GM12878 (cell line): ENCODE measurements at regions not wholly inside any gene's neighbourhood (a gene's known extent, or its start where the extent isn't known, plus 50 kb on each side); places are given as distances from the start of the nearest gene placed in this dataset.

Experiments
- ATAC-seq: fragments of 200-7000 bp; cut with Tn5 transposase; 3 replicates; pipeline ENCODE4 v1.9.1; 2020; ENCODE audit warnings: mild to moderate bottlenecking, moderate library complexity
- BruUV-seq: library from RNA; stranded (reverse); fragments of 400-500 nt; replicated peaks from 2 replicates; lab custom pipeline; 2021; lab: Mats Ljungman, UMichigan
- CTCF ChIA-PET: fragments of 300-600 bp; sonication (Branson Sonifier 250); formaldehyde crosslinking; extraction: SDS; loops from one replicate; lab custom pipeline; 2021; ENCODE audit warnings: inconsistent platforms; lab: Yijun Ruan, JAX
- POLR2A ChIA-PET: fragments of 350-600 bp; formaldehyde crosslinking; extraction: SDS; loops from one replicate; lab custom pipeline; 2021; ENCODE audit warnings: inconsistent platforms; lab: Charles Lee
- RAD21 ChIA-PET: fragments of 300-600 bp; sonication (Branson Sonifier 250); formaldehyde crosslinking; loops from one replicate; lab custom pipeline; 2023; ENCODE audit warnings: antibody characterized with exemption; ENCODE audit not compliant: unreplicated experiment; lab: Charles Lee
- SMC1A ChIA-PET: fragments of 300-600 bp; sonication (Branson Sonifier 250); formaldehyde crosslinking; loops from one replicate; lab custom pipeline; 2023; ENCODE audit not compliant: unreplicated experiment, uncharacterized antibody; lab: Charles Lee
- DNase-seq: peaks from one replicate; pipeline ENCODE4 v3.0.0-alpha.2; 2011; ENCODE audit warnings: low read depth, low spot score
- FAIRE-seq: peaks from 3 replicates; lab custom pipeline; 2011; peaks lifted over from hg19 to GRCh38; lab: Jason Lieb, UNC
- H2AFZ ChIP-seq: 2 replicates; pipeline ENCODE4 v1.6.0; 2011; ENCODE audit warnings: low read depth, low read length, control low read depth; ENCODE audit not compliant: control insufficient read depth
- H3K27ac ChIP-seq: 2 replicates; pipeline ENCODE4 v1.5.1; 2011; ENCODE audit warnings: control low read depth; ENCODE audit not compliant: control insufficient read depth, insufficient read depth
- H3K27me3 ChIP-seq, 2 experiments: replicated peaks in 1 of 2; 2 replicates each; pipeline versions ENCODE4 v1.6.0 to v1.6.1; 2011; ENCODE audit warnings: low read length in 1 of 2; ENCODE audit not compliant: control insufficient read depth in 2 of 2, insufficient read depth in 2 of 2
- H3K36me3 ChIP-seq, 2 experiments: 2 replicates each; pipeline ENCODE4 v1.5.1; 2011; ENCODE audit warnings: low read length in 1 of 2; ENCODE audit not compliant: control insufficient read depth in 2 of 2, insufficient read depth in 2 of 2
- H3K4me1 ChIP-seq: 2 replicates; pipeline ENCODE4 v1.6.1; 2011; ENCODE audit warnings: mild to moderate bottlenecking, low read length, moderate library complexity, mixed read lengths; ENCODE audit not compliant: control insufficient read depth, insufficient read depth
- H3K4me2 ChIP-seq: 2 replicates; pipeline ENCODE4 v1.6.0; 2011; ENCODE audit warnings: control low read depth; ENCODE audit not compliant: control insufficient read depth, insufficient read depth
- H3K4me3 ChIP-seq: fragments of 200-600 bp; sonication (generic); 2 replicates; pipeline ENCODE4 v1.5.1; 2016
- H3K79me2 ChIP-seq: 2 replicates; pipeline ENCODE4 v1.6.0; 2011; ENCODE audit warnings: low read length; ENCODE audit not compliant: control insufficient read depth, insufficient read depth
- H3K9ac ChIP-seq: 2 replicates; pipeline ENCODE4 v1.8.0; 2011; ENCODE audit warnings: low read length, control low read depth, mixed read lengths; ENCODE audit not compliant: control insufficient read depth, insufficient read depth
- H3K9me3 ChIP-seq: replicated peaks from 3 replicates; pipeline ENCODE4 v1.5.1; 2011; ENCODE audit warnings: mild to moderate bottlenecking, low read length; ENCODE audit not compliant: control insufficient read depth, insufficient read depth
- H4K20me1 ChIP-seq: 2 replicates; pipeline ENCODE4 v1.6.0; 2011; ENCODE audit not compliant: control insufficient read depth, insufficient read depth
- ASH2L ChIP-seq: fragments of 300-600, 200-600 bp; sonication (generic); IDR thresholded peaks from 2 replicates; pipeline ENCODE4 v1.6.1; 2017; ENCODE audit warnings: low read depth, mild to moderate bottlenecking, borderline replicate concordance
- BHLHE40 ChIP-seq, 2 experiments: fragments of 450-650 bp in 1 of 2; IDR thresholded peaks; 2 replicates each; pipeline ENCODE4 v1.6.1; 2011 to 2017; ENCODE audit warnings: low read depth in 2 of 2, borderline replicate concordance in 1 of 2, improper control_type of control experiment in 1 of 2, low read length in 1 of 2, mild to moderate bottlenecking in 1 of 2
- BRCA1 ChIP-seq: IDR thresholded peaks from 2 replicates; pipeline ENCODE4 v1.6.1; 2011; ENCODE audit warnings: low read depth, low read length, improper control_type of control experiment
- CBFB ChIP-seq: IDR thresholded peaks from 2 replicates; pipeline ENCODE4 v1.6.1; 2016; ENCODE audit warnings: antibody characterized with exemption, low read depth
- DPF2 ChIP-seq: fragments of 450-650 bp; IDR thresholded peaks from 2 replicates; pipeline ENCODE4 v1.6.1; 2017; ENCODE audit warnings: mild to moderate bottlenecking
- IKZF2 ChIP-seq, 2 experiments: fragments of 450-650 bp; IDR thresholded peaks; 2 replicates each; pipeline ENCODE4 v1.6.1; 2017; ENCODE audit warnings: mild to moderate bottlenecking in 2 of 2, moderate library complexity in 2 of 2
- JUND ChIP-seq: IDR thresholded peaks from 2 replicates; pipeline ENCODE4 v1.6.1; 2012; ENCODE audit warnings: low read depth, mild to moderate bottlenecking, low read length, improper control_type of control experiment, moderate library complexity
- LARP7 ChIP-seq: fragments of 450-650 bp; IDR thresholded peaks from 2 replicates; pipeline ENCODE4 v1.6.1; 2017; ENCODE audit warnings: mild to moderate bottlenecking
- MYC ChIP-seq: IDR thresholded peaks from 2 replicates; pipeline ENCODE4 v1.6.1; 2011; ENCODE audit warnings: mild to moderate bottlenecking, low read length, moderate library complexity, inconsistent platforms; ENCODE audit not compliant: insufficient read depth, insufficient replicate concordance, insufficient read length, severe bottlenecking
- SMAD1 ChIP-seq: fragments of 450-650 bp; IDR thresholded peaks from 2 replicates; pipeline ENCODE4 v1.6.1; 2018; ENCODE audit warnings: mild to moderate bottlenecking, low read depth; ENCODE audit not compliant: partially characterized antibody
- SMAD5 ChIP-seq: IDR thresholded peaks from 2 replicates; pipeline ENCODE4 v1.6.1; 2016; ENCODE audit warnings: antibody characterized with exemption, low read depth
- SREBF1 ChIP-seq: IDR thresholded peaks from 2 replicates; pipeline ENCODE4 v1.6.1; 2012; ENCODE audit warnings: mild to moderate bottlenecking, low read length
- SUZ12 ChIP-seq: fragments of 200-600 bp; sonication (generic); IDR thresholded peaks from one replicate; pipeline ENCODE4 v1.6.1; 2018; ENCODE audit warnings: antibody characterized with exemption, mild to moderate bottlenecking; ENCODE audit not compliant: unreplicated experiment
- TCF12 ChIP-seq: IDR thresholded peaks from 2 replicates; pipeline ENCODE4 v1.6.1; 2011; ENCODE audit warnings: low read depth, mild to moderate bottlenecking, low read length
- USF1 ChIP-seq: IDR thresholded peaks from 2 replicates; pipeline ENCODE4 v1.6.1; 2011; ENCODE audit warnings: borderline replicate concordance, low read depth, mild to moderate bottlenecking, moderate library complexity, mixed read lengths, low read length; ENCODE audit not compliant: insufficient read depth; ENCODE audit errors: extremely low read length
- ZSCAN29 ChIP-seq: fragments of 450-650 bp; IDR thresholded peaks from 2 replicates; pipeline ENCODE4 v1.6.1; 2017; ENCODE audit warnings: mild to moderate bottlenecking, moderate library complexity
- WGBS: methylation state at CpG from one replicate; pipeline ENCODE4 v1.1.6; 2016; ENCODE audit warnings: low lambda C conversion rate; ENCODE audit not compliant: insufficient replicate concordance, insufficient coverage; ENCODE audit errors: missing lambda C conversion rate; 5-methylcytosine and 5-hydroxymethylcytosine counted together
- in situ Hi-C: fragments of 300-500 bp; cut with MboI; formaldehyde crosslinking; loops from 9 replicates; pipeline ENCODE4 v1.14.3; 2018; ENCODE audit warnings: mixed read lengths
- intact Hi-C: fragments of 100-400 bp; cut with micrococcal nuclease; formaldehyde crosslinking; loops from one replicate; pipeline ENCODE4 v1.14.2; 2022; ENCODE audit not compliant: unreplicated experiment

- no TSS peak for BruUV-seq
- Histone ChIP-seq H3K9ac (no peak overlapping the region), H3K27ac (no peak overlapping the region), H3K9me3 (no peaks in the 10 kb centered on the region), H4K20me1 (no peaks in the 10 kb centered on the region), H2AFZ (no peak overlapping the region), H3K79me2 (no peaks in the 10 kb centered on the region), H3K4me2 (no peak overlapping the region), H3K4me1 (no peaks in the 10 kb centered on the region), H3K4me3 (no peak overlapping the region)
- intact Hi-C loops, result no loop called here
- POLR2A ChIA-PET, result no interaction called here
- SMC1A ChIA-PET, result no interaction called here
- in situ Hi-C loops, result no loop called here
- RAD21 ChIA-PET, result no interaction called here
- no peak for ATAC-seq
- CTCF ChIA-PET, result no interaction called here
- TF ChIP-seq SUZ12, result no peak
- no peak for TF ChIP-seq ASH2L
- TF ChIP-seq SREBF1, result no peak
- no peak for TF ChIP-seq LARP7
- TF ChIP-seq IKZF2 (IDR thresholded peaks at IDR 0.05), result no peak
- no peak for TF ChIP-seq TCF12
- no peak for TF ChIP-seq DPF2
- TF ChIP-seq JUND, result no peak
- no peak for TF ChIP-seq ZSCAN29
- TF ChIP-seq SMAD5, result no peak
- no peak for TF ChIP-seq USF1
- no peak for TF ChIP-seq MYC
- no peak for TF ChIP-seq BHLHE40 (IDR thresholded peaks at IDR 0.05; ENCODE audit: borderline replicate concordance in 1 of 2, low read depth in 2 of 2, low read length in 1 of 2)
- TF ChIP-seq CBFB, result no peak
- no peak for TF ChIP-seq SMAD1
- TF ChIP-seq BRCA1, result no peak
- TF ChIP-seq, all 136 proteins: peak for 0
- FAIRE-seq (no peak), DNase-seq (no peak)
- no peaks in the 10 kb centered on the region for H3K27me3 ChIP-seq
- H3K36me3 ChIP-seq, result no peaks in the 10 kb centered on the region
- WGBS, result 39% methylated on average over 25 of the region's 29 CpGs
Measured at GRCh38 chr10:132995909-132996602, 53.7 kb upstream of the CFAP46 start.
